Vagina (tissue), 2 donors: ENCODE measurements at regions not wholly inside any gene's neighbourhood (a gene's known extent, or its start where the extent isn't known, plus 50 kb on each side); places are given as distances from the start of the nearest gene placed in this dataset.

Experiments used
- CTCF ChIP-seq, 3 experiments: fragments of 450-650 bp in 2 of 3; fragments of 200-600 bp in 1 of 3; sonication (generic) in 1 of 3; IDR thresholded peaks; one replicate each; pipeline ENCODE4 v1.5.1; 2017 to 2019; ENCODE audit warnings: antibody characterized with exemption in 3 of 3, mild to moderate bottlenecking in 2 of 3, moderate library complexity in 2 of 3
- POLR2A ChIP-seq, 2 donors: fragments of 450-650 bp; IDR thresholded peaks; one replicate each; pipeline ENCODE4 v1.6.1; 2017; ENCODE audit warnings: antibody characterized with exemption in 2 of 2, mild to moderate bottlenecking in 2 of 2, moderate library complexity in 2 of 2
- POLR2AphosphoS5 ChIP-seq, 2 donors: sonication (generic); formaldehyde crosslinking; IDR thresholded peaks; one replicate each; pipeline ENCODE4 v1.9.0; 2017; ENCODE audit warnings: antibody characterized with exemption in 2 of 2, mild to moderate bottlenecking in 2 of 2, low read depth in 1 of 2; ENCODE audit not compliant: insufficient read depth in 1 of 2

- TF ChIP-seq CTCF (IDR thresholded peaks at IDR 0.05), result no peak
- TF ChIP-seq POLR2AphosphoS5 (IDR thresholded peaks at IDR 0.05; ENCODE audit: insufficient read depth in 1 of 2, low read depth in 1 of 2), result no peak
- no peak for TF ChIP-seq POLR2A (IDR thresholded peaks at IDR 0.05)
These were observed 170.2 kb upstream of the PZP start for GRCh38 chr12:9378430-9378835.
